ENCODE measurements at regions not wholly inside any gene's neighbourhood (a gene's known extent, or its start where the extent isn't known, plus 50 kb on each side); places are given as distances from the start of the nearest gene placed in this dataset.
A peak's percentile ranks its signal among the peaks of the same experiment; 100 is the strongest.
"Not testable (repeated sequence)": the region's sequence is repeated elsewhere in the genome, so short reads cannot be mapped to it uniquely, and the experiment has no call there.

DNA sequence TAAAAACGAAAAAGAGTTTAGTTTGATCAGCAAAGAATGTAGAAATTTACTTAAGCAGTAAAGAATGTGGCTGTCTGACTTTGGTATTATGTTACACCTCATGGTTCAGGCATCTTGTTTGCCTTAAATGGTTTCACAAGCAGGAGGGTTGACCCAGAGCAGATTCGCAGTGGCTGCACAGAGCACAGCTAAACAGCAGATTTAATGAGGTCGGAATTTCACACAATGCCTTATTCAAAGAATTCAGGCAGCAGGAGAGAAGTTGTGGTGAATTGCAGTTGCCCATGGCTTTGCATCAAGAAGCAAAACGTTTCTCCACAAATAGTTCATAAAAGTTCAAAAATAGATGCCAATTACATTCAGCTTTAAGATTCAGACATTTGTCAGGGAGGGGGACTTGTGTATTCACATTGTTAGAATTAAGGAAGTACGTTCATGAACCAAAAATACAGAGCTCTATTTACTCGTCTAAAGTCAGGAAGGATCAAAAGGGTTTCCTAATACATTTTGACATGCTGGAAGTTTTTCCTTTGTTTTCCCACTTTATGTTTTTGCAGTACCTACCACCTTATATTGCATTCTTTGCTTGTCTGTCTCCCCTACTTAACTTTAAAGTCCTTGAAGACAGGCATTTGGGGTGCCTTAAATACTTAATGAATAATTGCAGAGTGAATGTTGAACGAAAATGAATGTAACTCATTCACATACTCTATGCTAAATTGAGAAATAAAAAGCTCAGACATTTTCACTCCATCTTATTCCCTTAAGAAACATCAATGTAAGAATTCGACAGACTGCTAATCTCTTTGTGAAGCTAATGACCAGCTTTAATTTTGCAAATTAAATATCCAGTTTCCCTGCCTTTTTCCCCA is 1163.6 kb upstream of the CITED2 start:
- DNase-seq (ENCODE audit: low read depth): peak; percentile 85

DNA sequence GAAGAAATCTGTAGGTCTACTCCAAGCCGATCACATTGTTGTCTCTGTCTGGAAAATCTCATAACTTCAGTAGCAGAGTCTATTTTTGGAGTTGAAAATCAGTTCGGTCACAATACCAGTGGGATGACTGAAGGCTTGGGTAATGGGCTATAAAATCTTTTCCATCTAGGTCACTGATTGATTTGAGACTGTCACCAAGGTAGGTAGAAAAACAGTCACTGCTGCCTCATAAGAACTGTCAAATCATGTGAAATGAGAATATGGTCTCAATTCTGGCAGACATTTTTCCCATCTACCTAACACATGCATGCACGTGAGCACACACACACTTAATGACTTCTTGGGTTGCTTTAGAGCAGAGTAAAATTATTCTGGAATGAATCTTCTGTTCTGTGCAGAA is 1162.8 kb upstream of the CITED2 start:
- DNase-seq (ENCODE audit: low read depth): no peak

DNA sequence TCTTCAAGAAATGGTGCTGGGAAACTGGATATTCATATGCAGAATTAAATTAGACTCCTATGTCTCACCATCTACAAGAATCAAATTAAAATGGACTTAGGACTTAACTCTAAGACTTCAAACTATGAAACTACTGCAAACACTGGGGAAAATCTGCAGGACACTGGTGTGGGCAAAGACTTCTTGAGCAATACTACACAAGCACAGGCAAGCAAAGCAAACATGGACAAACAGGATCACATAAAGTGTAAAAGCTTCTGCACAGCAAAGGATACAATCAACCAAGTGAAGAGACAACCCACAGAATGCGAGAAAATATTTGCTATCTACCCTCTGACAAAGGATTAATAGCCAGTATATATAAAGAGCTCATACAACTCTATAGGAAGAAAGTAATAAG is 1161.1 kb upstream of the CITED2 start:
- DNase-seq (ENCODE audit: low read depth): no peak

DNA sequence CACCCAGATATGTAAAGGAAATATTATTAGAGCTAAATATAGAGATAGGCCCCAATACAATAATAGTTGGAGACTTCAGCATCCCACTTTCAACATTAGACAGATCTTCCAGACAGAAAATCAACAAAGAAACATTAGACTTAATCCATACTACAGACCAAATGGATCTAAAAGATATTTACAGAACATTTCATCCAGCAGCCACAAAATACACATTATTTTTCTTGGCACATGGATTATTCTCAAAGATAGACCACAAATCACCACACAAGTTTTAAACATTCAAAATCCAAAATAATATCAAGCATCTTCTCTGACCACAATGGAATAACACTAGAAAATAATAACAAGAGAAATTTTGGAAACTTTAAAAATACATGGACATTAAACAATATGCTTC is 1159.1 kb upstream of the CITED2 start:
- DNase-seq (ENCODE audit: low read depth): no peak

DNA sequence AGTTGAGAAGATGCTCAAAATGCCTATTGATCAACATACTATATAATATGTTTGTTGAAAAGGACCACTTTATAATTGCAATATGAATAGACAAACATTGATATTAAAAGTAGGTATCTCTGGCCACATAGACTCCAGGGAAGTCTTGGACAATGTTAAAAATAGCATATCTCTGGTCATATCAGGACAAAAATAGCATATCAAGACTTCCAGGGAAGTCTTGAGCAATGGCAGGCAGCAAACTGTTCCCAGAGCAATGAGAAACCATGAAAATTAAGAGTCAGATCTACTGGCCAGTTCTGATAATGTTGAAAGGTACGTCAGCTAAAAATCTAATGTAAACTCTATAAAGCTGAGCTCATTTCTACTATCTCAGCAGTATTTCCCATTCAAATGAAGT is 1130.3 kb upstream of the CITED2 start:
- no peak for DNase-seq (ENCODE audit: low read depth)

DNA sequence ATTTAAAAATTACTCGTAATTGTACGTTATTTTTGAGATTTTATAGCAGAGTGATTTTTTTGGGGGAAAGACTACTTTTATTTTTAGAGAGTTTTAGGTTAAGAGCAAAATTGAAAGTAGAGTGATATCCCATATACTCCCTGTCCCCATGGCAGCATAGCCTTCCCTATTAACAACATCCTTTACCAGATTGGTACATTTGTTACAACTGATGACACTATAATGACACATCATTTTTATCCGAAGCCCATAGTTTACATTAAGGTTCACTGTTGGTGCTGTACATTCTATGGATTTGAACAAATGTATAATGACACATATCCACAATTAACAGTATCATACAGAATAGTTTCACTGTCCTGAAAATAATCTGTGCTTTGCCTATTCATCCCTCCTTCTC is 1126.4 kb upstream of the CITED2 start:
- no peak for DNase-seq (ENCODE audit: low read depth)

DNA sequence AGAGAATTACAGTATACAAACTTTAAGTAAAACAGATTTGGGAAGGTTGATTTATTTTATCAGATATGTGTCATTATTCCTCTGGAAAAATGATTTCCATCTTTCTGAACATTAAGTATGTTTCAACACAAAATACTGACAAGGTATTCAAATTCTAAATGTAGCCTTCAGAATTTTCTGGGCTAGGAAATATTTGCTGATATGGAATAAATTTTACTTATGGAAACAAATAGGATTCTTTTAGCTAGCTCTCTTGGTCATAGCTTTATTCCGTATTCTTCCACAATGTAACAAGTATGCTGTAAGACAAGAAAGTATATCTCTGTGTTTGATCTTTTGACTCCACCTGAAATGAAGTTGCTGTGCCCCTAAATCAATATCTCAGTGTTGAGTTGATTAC is 1125.2 kb upstream of the CITED2 start:
- no peak for DNase-seq (ENCODE audit: low read depth)

DNA sequence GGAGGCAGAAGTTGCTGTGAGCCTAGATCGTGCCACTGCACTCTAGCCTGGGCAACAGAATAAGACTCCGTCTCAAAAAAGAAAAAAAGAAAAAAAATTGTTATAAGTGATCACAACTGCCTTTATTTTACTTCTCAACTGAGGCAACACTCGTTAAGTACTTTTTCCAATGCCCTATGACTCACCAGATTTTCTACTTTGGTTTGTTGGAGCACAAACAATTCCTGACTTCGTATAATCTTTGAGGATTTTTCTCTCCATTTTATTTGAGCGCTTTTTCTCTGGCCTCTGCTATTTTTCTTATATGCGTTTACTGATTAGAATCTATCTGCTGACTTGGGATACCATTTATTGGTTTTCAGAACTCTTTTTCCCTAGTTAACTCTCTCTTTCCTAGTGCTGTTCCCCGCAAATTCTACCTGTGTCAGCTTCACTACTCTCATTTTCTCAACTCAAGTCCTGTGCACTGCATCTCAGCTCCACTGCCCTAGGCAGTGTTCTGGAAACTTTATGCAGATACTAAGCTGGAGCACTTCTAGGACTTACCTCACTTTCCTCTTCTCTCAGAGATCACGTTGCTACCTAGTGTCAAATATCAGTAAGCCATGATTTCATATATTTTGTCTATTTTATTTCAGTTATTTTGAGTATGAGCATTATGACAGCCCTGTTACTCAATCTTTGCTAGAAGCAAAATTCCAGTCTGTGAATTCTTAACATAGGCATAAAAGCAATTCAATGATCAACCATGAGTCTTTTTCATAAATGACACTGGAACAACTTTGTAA is 1120.1 kb upstream of the CITED2 start:
- no peak for DNase-seq (ENCODE audit: low read depth)

DNA sequence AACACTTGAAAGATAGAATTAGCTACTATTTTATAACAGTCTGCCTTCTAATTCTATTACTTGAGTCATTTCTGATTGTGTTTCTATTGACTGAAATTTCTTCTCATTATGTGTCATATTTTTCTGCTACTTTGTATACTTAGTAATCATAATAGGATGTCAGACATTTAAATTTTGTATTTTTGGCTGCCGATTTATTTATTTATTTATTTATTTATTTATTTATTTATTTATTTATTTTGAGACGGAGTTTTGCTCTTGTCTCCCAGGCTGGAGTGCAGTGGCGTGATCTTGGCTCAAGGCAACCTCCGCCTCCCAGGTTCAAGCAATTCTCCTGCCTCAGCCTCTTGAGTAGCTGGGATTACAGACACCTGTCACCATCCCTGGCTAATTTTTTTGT is 1119.0 kb upstream of the CITED2 start:
- DNase-seq (ENCODE audit: low read depth): not testable (repeated sequence)

DNA sequence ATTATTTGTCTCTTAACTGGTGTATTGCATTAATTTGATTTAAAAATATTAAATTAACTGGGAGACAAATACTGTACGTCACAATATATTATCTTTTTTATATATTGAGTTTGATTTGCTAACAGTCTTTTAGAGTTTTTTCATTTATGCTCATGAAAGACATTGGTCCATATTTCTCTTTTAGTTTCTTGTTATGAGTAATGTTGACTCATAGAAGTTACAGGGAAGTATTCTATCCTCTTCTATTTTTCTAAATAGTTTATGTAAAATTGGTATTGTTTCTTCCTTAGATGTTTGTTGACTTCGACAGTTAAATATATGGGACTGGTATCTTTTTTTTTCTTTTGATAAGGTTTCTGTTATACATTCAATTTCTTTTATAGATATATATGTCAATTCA is 1115.6 kb upstream of the CITED2 start:
- DNase-seq (ENCODE audit: low read depth): peak; percentile 11

DNA sequence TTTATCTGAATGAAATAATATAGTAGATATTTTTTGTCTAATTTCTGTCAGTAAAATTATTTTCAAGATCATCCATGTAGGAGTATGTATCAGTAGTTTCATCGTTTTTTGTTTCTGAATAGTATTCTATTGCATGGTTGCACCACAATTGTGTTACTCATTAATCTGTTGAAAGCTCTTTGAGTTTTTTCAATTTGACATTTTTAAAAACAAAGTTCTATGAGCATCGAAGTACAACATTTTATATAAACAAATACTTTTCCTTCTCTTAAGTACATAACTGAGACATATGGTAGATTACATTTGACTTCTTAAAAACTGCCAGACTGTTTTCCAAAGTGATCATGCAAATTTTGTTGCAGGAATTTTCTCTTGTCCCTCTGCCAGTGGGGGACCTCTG is 1113.1 kb upstream of the CITED2 start:
- DNase-seq (ENCODE audit: low read depth): no peak

DNA sequence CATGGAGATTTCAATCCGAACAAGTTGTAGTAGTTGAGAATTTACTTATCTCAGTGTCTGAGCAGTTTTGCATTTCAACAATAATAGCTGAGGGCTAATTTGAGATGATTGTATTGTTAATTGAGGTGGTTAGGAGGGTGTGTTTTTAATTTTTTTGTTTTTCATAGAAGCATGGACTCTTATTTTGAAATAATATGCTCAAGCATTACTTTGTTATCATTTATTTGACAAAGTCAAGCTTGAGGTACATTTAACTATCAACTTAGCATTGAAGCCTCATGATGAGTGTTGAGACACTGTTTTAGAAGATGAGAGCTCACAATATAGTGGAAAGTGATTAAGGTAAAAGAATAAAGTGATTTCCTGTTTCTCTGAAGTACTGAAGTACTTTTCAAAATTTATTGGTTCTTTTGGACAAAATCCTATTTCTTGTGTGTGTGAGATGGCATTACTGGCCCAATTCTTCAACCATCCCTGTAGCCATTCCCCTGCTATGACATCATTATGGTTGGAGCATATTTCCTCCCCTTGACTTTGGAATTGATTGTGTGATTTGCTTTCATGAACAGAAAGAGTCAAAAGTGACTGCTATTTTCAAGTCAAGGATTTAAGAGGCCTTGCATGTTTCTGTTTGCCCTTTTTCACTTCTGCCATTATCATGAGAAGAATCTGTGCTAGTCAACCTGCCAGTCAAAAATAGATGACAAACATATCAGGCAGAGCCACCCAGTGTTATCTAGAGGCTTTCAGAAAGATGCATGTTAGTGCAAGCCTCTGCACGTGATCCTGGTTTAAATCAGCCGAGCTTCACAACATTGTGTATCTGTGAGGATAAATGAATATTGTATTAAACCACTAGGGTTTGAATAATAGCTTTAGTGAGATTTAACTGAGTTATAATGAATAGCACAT is 1112.3 kb upstream of the CITED2 start:
- DNase-seq (ENCODE audit: low read depth): no peak

DNA sequence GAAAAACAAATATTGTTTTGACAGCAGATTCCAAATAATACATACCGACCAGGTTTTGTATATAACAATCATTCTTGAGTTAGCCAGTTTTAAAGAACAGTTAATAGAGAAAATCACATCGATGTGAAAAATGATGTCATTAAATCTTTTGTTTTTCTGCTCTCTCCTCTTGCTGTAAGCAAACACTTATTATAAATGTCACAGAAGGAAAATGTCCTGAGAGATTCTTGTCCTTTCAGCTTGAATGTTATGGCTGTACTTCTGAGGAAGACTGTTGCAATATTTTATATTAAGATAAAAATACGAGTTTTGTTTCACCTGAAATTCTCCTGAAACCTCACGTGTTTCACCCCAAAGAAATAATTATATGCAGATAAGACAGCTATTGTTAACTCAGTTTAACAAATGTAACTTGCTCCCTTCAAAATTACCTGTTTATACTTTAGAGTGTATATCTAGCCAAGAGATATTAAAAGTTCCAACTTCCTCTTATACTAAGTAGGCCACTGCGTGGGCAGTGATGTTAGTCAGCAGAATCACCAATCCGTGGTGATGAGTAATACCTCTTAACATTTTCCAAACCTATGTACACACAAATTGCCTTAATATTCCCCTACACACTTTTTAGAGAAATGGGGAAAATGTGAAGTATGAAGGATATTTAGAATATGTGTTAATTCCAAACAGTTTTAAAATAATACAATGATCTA is 1111.4 kb upstream of the CITED2 start:
- DNase-seq (ENCODE audit: low read depth): peak; percentile 76

DNA sequence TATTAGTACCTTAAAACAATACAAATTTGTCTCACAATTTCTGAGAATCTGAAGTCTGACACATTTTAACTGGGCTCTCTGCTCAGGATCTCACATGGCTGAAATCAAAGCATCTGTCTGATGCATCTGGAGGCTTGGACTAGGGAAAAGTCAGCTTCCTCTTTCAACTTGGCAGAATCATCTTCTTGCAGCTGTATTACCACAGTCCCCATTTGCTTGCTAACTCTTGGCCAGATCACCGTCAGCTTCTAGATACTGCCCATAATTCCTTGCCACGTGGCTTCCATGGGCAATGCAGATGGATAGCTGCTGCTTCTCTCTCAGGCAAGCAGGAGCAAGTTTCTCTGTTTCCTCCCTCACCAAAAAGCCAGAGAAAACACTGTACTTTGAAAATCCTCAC is 1106.4 kb upstream of the CITED2 start:
- DNase-seq (ENCODE audit: low read depth): peak; percentile 58

DNA sequence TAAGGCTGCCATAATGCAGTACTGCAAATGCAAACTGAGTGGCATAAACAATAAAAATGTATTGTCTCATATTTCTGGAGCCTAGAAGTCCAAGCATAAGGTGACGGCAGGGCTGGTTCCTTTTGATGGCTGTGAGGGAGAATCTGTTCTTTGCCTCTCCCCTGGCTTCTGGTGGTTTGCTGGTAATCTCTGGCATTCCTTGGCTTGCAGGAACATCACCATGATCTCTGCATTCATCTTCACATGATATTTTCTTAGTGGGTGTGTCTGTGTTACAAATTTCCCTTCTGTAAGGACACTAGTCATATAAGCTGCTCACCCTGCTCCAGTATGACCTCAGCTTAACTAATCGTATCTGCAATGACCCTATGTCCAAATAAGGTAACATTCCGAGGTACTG is 1104.2 kb upstream of the CITED2 start:
- DNase-seq (ENCODE audit: low read depth): no peak

DNA sequence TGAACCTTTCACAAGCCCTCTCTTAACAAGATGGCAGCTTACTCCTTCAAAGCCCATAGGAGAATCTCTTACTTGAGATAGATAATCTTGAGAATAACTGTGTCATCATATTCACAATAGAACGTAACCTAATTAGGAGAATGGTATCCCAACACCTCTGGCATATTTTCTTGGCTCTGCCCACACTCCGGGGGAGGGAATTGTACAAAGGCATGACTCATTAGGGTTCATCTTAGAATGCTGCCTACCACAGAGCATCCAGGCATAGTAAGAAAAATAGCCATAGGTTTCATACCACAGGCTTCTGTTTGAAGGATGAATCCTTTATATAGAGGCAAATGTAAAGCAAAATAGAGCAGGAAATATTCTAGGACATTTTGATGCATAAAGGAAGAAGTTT is 1100.6 kb upstream of the CITED2 start:
- no peak for DNase-seq (ENCODE audit: low read depth)

DNA sequence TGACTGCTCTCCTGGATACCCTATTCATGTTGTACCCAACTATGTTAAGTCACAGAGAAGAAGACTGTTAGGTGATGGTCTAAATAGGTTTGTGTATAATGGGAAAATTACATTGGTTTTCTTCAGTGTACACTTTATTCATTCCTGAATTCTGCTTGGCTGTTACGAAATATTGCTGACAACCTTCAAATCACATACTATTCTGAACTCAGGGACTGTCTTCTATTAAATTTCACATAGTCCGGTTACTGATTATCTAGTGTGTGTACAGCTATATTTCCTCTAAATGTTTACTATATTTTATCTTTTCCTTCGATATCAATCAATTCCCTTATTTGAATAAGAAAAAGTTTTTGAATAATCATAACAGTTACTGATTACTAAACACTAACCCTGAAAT is 1090.3 kb upstream of the CITED2 start:
- no peak for DNase-seq (ENCODE audit: low read depth)

DNA sequence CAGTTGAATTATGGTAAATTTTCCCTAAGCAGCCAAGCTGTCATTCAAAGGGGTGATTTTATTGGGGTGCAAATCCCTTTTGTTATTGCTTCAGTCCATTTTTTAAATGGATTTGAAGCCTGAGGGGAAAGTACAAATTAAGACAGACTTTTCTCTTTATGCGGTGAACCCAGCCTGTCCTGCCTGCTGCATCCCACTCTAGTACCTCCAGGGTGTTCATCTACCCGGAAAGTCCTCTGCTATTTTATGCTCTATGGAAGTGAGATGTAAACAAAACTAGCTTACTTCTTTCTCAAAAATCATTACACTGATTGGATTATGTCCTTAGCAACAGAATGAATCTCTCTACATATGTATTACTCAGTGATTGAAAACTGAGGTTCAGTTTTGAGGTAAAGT is 1088.9 kb upstream of the CITED2 start:
- DNase-seq (ENCODE audit: low read depth): no peak

DNA sequence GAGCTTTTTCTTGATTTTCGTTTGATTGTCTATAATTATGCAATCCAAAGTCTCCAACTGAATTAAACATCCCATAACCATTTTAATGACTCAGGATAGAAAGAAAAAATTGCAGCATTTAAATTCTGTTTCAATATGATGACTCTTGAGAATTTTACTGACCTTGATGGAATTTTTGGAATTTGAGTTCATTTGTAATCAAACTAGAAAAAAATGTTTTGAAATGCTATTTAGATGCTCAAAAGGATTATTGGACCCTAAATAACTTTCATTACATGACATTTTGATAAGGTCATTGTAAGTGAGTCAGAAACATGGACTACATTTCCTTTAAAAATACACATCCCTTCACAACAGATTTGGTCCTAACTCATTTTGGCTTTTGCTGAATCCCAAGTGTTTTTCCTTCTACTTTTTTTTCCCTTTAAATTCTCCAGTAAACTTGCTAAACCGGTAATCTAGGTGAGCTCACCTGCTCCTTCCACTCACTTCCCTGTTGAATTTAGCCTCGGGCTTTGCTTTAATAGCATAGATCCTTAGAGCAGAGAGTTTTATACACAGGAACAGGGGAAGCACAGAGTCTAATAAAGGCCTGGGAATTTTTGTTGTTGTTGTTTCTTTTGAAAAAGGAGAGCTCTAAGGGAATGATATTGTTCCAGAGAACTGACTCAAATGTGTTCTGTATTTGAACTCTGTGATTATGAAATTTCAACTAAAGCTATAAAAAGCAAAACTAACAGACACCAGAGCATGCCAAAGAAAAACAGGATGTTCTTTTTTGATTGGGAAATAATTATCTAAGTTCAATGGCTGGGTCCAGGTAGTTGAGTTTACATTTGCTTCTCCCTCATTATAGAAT is 1088.2 kb upstream of the CITED2 start:
- peak; percentile 58 for DNase-seq (ENCODE audit: low read depth)

DNA sequence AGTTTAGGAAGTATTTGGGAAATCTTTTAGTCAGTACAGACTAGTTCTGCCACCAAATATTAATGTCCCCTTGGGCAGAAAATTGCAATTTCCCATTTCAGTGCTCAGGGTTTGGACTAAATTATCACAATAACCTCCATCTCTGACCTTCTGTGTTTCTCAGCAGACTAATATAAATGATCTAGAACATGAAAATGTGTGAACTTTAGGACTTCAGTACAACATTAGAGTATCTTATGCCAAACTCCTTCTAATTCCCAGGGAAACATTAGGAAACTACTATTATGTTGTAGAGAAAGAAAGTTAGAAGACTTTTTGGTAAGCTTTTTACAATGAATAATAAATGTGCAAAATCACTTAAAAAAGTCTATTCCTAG is 1087.6 kb upstream of the CITED2 start:
- DNase-seq (ENCODE audit: low read depth): no peak

DNA sequence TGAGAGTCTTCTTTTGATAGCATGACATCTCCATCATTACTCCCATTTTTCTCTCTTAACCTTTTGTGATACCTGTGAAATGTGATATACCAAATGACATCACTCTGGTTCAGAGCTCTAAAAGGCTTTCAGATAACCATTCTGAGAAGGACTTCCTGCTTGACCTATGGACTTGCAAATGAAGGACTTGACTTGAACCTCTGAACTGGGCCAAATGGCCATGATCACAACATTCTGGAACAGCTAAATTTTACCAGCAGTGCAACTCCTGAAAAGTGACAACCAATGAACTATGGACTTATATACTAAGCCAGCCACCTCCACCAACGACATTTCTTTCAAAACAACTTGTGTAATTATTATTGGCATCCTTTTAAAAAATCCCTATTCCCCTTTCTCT is 1085.8 kb upstream of the CITED2 start:
- DNase-seq (ENCODE audit: low read depth): no peak
